A673 (cell line): ENCODE measurements at regions not wholly inside any gene's neighbourhood (a gene's known extent, or its start where the extent isn't known, plus 50 kb on each side); places are given as distances from the start of the nearest gene placed in this dataset.
A peak's percentile ranks its signal among the peaks of the same experiment; 100 is the strongest.

Source experiments
- BruUV-seq: library from RNA; stranded (reverse); fragments of 400-500 nt; replicated peaks from 2 replicates; lab custom pipeline; 2021; lab: Mats Ljungman, UMichigan
- CTCF ChIA-PET: fragments of 300-600 bp; sonication (Branson Sonifier 250); formaldehyde crosslinking; loops from one replicate; lab custom pipeline; 2022; ENCODE audit warnings: antibody characterized with exemption; lab: Charles Lee
- POLR2A ChIA-PET: fragments of 300-600 bp; sonication (Branson Sonifier 250); formaldehyde crosslinking; loops from one replicate; lab custom pipeline; 2022; ENCODE audit warnings: antibody characterized with exemption; ENCODE audit not compliant: low non-redundant PET; lab: Charles Lee
- DNase-seq: peaks from one replicate; pipeline ENCODE4 v3.0.0-alpha.2; 2015; ENCODE audit warnings: low spot score
- H3K27ac ChIP-seq: fragments of 200-600 bp; sonication (generic); 2 replicates; pipeline ENCODE4 v1.5.1; 2016; ENCODE audit warnings: mixed run types, low read depth, mild to moderate bottlenecking, mixed read lengths, antibody characterized with exemption, low read length; ENCODE audit not compliant: poor library complexity, severe bottlenecking
- H3K27me3 ChIP-seq: fragments of 200-600 bp; sonication (generic); replicated peaks from 2 replicates; pipeline ENCODE4 v1.6.1; 2017; ENCODE audit warnings: mixed run types, low read depth, mild to moderate bottlenecking, mixed read lengths, antibody characterized with exemption, low read length; ENCODE audit not compliant: insufficient read depth, poor library complexity
- H3K36me3 ChIP-seq: fragments of 200-600 bp; sonication (generic); 2 replicates; pipeline ENCODE4 v1.6.1; 2016; ENCODE audit warnings: mixed run types, mild to moderate bottlenecking, mixed read lengths, antibody characterized with exemption, low read length; ENCODE audit not compliant: insufficient read depth, poor library complexity, severe bottlenecking
- H3K4me1 ChIP-seq: fragments of 200-600 bp; sonication (generic); 2 replicates; pipeline ENCODE4 v1.6.1; 2017; ENCODE audit warnings: mixed run types, mild to moderate bottlenecking, mixed read lengths, antibody characterized with exemption, low read length; ENCODE audit not compliant: insufficient read depth, poor library complexity, severe bottlenecking
- H3K4me3 ChIP-seq: fragments of 200-600 bp; sonication (generic); 2 replicates; pipeline ENCODE4 v1.5.1; 2016; ENCODE audit warnings: low read depth, mixed run types, mild to moderate bottlenecking, mixed read lengths, low read length; ENCODE audit not compliant: poor library complexity, severe bottlenecking
- H3K9me3 ChIP-seq: fragments of 200-600 bp; sonication (generic); 2 replicates; pipeline ENCODE4 v1.6.1; 2016; ENCODE audit warnings: mixed run types, low read depth, mild to moderate bottlenecking, mixed read lengths, antibody characterized with exemption, low read length; ENCODE audit not compliant: poor library complexity, severe bottlenecking
- EZH2 ChIP-seq: fragments of 200-600 bp; sonication (generic); IDR thresholded peaks from 2 replicates; pipeline ENCODE4 v1.6.1; 2017; ENCODE audit warnings: borderline replicate concordance, low read depth, mild to moderate bottlenecking, mixed read lengths, antibody characterized with exemption, low read length; ENCODE audit not compliant: poor library complexity, severe bottlenecking
- intact Hi-C: fragments of 100-400 bp; cut with micrococcal nuclease; formaldehyde crosslinking; loops from one replicate; pipeline ENCODE4 v1.10.0; 2022; ENCODE audit not compliant: unreplicated experiment
- TF ChIP-seq, protein P1 (sequence below): fragments of 300-800, 200-600 bp; sonication (generic); conservative IDR thresholded peaks from 2 replicates; pipeline ENCODE4 v1.5.1; 2017; ENCODE audit warnings: low read depth, mild to moderate bottlenecking, antibody characterized with exemption, low read length, moderate library complexity, mixed read lengths

DNA sequence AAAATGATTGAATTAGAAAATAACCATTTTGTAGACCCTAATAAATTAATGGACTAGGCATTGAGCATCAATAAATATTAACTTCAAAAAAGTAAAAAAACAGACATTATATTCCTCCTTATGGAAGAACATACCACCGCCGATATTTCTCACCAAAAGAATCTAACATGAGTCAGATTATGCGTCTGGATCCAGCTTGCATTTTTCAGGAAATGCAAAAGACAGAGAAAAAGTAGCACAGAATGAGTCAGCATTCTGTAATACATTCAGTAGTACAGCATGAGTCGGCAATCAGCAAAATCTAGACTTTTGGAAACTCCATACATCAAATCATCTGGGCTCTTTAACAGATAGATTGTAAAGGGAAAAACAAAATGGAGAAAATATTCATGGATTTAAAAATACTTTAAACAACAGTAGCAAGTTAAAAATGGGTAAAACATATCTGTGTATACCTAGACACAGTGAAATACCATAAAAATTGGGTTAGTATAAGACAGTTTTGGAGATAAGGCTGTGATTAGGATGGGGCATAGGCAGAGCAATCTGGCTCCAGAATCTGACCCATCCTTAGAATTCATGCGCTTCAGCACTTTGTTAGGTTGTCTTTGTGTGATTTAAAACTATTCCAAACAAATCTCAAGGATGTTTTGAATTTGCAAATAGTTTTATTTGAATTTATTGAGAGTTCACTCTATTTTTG, 633.0 kb upstream of the FAM241A start:
- no peaks in the 10 kb centered on the region for H3K27me3 ChIP-seq
- no peaks in the 10 kb centered on the region for H3K36me3 ChIP-seq
- intact Hi-C loops = no loop called here
- H3K4me3 ChIP-seq = no peak overlapping the region
- no TSS peak for BruUV-seq
- no peak for TF ChIP-seq EZH2
- TF ChIP-seq, protein P1, sequence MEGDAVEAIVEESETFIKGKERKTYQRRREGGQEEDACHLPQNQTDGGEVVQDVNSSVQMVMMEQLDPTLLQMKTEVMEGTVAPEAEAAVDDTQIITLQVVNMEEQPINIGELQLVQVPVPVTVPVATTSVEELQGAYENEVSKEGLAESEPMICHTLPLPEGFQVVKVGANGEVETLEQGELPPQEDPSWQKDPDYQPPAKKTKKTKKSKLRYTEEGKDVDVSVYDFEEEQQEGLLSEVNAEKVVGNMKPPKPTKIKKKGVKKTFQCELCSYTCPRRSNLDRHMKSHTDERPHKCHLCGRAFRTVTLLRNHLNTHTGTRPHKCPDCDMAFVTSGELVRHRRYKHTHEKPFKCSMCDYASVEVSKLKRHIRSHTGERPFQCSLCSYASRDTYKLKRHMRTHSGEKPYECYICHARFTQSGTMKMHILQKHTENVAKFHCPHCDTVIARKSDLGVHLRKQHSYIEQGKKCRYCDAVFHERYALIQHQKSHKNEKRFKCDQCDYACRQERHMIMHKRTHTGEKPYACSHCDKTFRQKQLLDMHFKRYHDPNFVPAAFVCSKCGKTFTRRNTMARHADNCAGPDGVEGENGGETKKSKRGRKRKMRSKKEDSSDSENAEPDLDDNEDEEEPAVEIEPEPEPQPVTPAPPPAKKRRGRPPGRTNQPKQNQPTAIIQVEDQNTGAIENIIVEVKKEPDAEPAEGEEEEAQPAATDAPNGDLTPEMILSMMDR = no peak
- CTCF ChIA-PET = no interaction called here
- H3K4me1 ChIP-seq = no peaks in the 10 kb centered on the region
- DNase-seq = peak; percentile 73
- POLR2A ChIA-PET = interaction anchor here (0.6 kb wide), 1 partner anchor 349 kb away, joined by 6 read pairs; no protein-coding TSS in a partner anchor
- no peak overlapping the region for H3K27ac ChIP-seq
- no peaks in the 10 kb centered on the region for H3K9me3 ChIP-seq

DNA sequence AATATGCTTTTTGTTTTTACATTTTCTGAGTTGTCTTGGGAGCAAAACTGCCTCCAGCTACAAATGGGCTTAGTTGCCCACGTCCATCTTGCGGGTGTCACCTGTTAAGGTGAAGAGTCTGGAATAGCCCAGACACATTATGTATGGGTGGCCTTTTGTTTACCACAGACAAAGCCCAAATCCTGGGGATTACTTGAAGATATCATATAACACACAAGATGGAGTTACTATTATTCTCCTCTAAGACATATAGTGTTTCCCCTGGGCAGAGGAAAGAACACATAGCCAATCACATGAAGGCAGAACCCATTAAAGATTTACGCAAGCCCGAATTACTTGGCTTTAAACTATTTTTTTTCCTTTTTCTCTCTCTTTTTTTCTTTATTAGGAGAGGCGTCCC, 625.6 kb upstream of the FAM241A start:
- Histone ChIP-seq H3K9me3 (no peaks in the 10 kb centered on the region), H3K36me3 (no peaks in the 10 kb centered on the region), H3K27ac (no peak overlapping the region), H3K4me3 (no peak overlapping the region), H3K27me3 (no peaks in the 10 kb centered on the region), H3K4me1 (no peaks in the 10 kb centered on the region)
- ChIA-PET POLR2A (no interaction called here), CTCF (no interaction called here)
- no TSS peak for BruUV-seq
- DNase-seq = no peak
- TF ChIP-seq, protein P1 = no peak
- TF ChIP-seq EZH2 = no peak
- intact Hi-C loops = no loop called here

DNA sequence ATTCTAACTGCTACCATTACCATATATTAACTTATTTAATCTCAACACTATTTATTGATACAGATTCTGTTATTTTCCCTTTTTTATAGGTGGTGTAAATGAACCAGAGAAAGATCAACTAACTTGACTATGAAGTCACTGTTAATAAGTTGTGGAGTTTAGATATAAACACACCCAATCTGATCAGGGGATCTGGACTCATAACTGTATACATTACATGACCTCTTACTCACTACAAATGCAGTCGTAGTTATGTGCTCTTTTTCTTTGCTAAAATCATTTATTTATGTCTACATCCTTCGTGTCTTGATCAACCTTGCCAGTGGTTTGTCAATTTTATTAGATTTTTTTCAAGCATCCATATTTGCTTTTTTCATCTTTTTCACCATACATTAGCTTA, 614.8 kb upstream of the FAM241A start:
- H3K4me1 ChIP-seq = no peaks in the 10 kb centered on the region
- TF ChIP-seq EZH2 = no peak
- TF ChIP-seq, protein P1 = no peak
- H3K27ac ChIP-seq = no peak overlapping the region
- H3K36me3 ChIP-seq = no peaks in the 10 kb centered on the region
- POLR2A ChIA-PET = no interaction called here
- intact Hi-C loops = no loop called here
- H3K27me3 ChIP-seq = no peaks in the 10 kb centered on the region
- BruUV-seq = no TSS peak
- no peak for DNase-seq
- H3K4me3 ChIP-seq = no peak overlapping the region
- CTCF ChIA-PET = no interaction called here
- no peaks in the 10 kb centered on the region for H3K9me3 ChIP-seq
